GM18499 (cell line): ENCODE measurements at regions not wholly inside any gene's neighbourhood (a gene's known extent, or its start where the extent isn't known, plus 50 kb on each side); places are given as distances from the start of the nearest gene placed in this dataset.
"Not testable (repeated sequence)": the region's sequence is repeated elsewhere in the genome, so short reads cannot be mapped to it uniquely, and the experiment has no call there.

ENCODE experiments used
- ATAC-seq: cut with Tn5 transposase; IDR thresholded peaks from one replicate; pipeline ENCODE4 v1.9.1; 2021; ENCODE audit warnings: moderate number of reproducible peaks; ENCODE audit not compliant: insufficient read depth, unreplicated experiment

DNA sequence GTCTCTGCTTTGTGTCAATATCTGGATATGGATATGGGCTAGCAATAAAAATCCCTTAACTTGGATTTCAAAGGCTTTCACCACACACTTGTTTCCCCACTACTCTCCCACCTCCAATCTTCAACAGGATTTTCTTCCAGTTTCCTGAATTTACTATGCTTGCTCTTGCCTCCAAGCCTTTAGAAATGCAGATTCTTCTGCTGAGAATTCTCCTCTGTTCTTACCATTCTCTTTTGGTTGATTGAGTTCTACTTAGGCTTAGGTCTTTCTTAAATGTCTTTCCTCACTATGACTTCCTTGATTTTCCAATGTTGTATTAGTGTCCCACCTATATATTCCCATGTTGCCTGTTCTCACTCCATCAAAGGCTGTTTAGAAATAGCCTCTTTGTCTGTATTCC is 1502.4 kb upstream of the TENM4 start:
- no peak for ATAC-seq

DNA sequence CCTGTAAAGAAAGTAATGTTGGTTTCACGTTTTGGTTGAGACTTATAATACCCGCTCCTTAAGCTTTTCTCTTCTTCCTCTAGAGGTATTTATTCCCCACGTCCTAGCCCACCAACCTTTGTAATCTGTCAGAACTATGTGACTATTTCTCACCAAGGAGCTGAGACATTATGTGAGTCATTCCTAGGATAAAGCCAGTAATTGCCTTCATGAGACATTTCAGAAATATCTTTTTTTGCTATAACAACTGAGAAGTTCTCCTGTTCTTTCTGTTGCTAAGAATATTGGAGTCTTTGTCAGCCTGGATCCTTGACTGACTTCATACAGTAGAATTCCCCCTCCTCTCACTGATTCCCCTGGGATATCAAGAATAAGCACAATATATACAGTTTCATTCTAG is 1497.0 kb upstream of the TENM4 start:
- no peak for ATAC-seq

- no peak for ATAC-seq
Observed at GRCh38 chr11:80930038-80930437, 1489.2 kb upstream of the TENM4 start.

GRCh38 chr11:80929031-80929805 is 1488.4 kb upstream of the TENM4 start:
- no peak for ATAC-seq

DNA sequence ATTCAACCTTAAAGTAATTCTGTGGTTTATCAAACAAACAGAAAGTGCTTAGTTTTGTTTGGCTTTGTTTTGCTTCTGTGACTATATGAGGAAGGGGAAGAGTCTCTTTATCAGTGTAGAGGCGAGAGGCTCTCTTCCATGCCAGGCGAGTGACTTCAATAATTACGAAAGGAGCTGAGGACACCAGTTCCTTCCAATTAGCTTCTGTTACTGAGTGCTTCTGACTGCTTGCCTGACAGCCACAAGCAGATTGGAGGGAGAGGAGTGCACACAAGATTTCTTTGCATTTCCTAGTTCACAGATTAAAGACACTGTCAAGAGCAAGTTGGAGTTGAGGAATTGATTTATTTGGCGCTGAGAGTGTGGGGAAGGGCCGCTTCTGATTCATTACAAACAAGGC is 1484.5 kb upstream of the TENM4 start:
- no peak for ATAC-seq

DNA sequence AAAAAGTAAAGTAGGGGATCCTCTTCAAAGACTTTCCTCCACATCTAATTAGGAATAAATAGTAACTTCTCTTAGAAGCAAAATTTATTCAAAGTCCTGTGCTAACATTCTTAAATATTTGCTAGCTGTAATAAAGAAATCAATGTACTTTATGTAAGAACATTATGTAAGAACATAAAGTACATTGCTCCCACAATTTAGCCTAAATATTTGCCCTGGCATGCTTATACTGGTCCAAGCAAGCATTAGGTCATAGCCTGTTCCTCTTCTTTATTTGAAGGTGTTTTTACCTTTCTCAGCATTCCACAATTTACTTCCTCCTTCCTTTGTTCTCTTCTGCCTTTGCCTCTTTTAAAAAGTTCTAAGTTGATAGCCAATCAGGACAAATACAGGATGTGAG is 1480.5 kb upstream of the TENM4 start:
- ATAC-seq, result not testable (repeated sequence)

GRCh38 chr11:80916173-80916798 is 1475.5 kb upstream of the TENM4 start:
- ATAC-seq, result no peak

DNA sequence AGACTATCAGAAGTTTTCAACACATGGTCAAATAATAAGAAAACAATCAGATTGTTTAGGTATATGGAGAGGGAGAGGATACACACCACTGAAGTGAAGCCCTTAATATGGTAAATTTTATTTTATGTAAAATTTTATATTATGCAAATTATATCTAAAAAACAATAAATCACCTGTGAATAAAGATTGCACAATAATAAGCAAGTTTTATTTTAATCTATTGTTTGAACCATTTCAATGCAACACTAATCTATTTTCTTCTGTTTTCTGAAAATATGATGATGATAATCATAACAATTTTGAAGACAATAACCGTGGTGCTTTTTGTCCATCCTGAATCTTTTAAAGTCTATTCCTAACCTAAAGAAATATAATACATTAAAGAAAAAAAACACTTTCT is 1473.5 kb upstream of the TENM4 start:
- no peak for ATAC-seq

GRCh38 chr11:80911666-80912065 is 1470.8 kb upstream of the TENM4 start:
- ATAC-seq, result no peak

GRCh38 chr11:80900265-80900664 is 1459.4 kb upstream of the TENM4 start:
- ATAC-seq, result no peak

- ATAC-seq, result no peak
Observed at GRCh38 chr11:80899381-80899780, 1458.6 kb upstream of the TENM4 start.

GRCh38 chr11:80898910-80899309 is 1458.1 kb upstream of the TENM4 start:
- ATAC-seq, result no peak

DNA sequence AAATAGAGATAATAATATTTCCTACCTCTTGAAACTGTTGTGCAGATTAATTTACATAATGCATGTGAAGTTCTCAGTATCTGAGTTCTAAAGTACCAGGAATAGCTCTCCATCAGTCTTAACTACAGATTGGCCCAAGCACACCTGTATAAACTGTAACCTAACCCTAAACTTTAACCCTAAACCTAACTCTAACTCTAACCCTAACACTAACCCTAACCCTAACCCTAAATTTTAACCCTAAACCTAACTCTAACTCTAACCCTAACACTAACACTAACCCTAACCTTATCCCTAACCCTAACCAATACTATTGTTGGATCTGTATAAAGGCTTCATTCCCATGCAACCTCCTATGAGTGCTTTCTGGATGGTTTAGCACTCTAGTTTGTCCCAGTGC is 1445.9 kb upstream of the TENM4 start:
- ATAC-seq, result no peak

DNA sequence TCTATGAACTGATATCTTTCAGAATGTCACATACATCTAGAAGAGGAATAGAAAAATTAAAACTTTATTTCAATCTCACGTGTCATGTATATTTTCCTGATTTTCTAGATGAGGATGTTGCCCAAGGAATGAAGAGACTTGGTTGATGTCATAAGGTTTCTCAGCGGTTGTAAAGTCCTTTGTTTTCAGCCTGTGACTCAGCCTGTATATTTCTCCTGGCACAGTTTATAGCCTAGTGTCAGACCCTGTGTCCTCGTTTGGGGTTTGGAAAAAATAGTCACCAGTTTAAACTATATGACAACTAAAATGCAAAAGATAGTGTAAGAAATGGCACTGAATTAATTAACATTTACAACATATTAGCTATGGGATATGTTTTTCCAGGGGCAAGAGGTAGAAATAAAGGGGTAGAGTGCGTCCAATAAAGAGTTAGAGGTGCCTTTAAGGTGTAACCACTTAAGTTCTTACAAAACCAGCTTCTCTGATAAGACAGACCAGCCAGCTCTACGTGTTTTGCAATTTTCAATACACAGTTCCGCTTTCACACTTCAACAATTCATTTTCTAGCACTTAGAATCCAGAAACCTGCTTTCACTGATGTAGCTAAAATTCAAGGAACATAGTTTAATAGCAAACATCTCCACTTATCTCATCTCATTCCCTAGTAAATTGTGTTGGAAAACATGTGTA is 1432.6 kb upstream of the TENM4 start:
- no peak for ATAC-seq

DNA sequence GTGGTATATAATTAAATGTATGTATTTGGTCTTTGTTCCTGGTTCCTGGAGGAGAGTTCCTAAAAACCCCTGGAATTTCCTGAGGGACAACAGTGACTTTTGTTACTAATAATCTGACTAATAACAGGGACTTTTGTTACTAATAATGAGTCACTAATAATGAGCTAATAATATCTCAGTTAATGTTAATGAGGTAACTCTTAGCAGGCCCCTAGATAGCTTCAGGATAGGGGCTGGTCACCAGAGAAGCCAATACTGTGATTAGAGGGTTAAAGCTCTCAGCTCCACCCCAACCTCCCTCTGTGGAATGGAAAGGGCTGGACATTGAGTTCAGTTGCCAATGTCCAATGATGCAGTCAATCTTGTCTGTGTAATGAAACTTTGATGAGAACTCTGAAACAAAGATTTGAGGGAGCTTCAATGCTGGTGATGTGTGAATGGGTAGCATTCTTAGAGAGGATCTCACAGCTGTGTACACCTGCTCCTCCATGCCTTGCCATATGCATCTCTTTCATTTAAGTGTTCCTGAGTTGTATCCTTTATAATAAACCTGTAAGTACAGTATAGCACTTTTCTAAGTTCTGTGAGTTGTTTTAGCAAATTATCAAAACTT is 1431.4 kb upstream of the TENM4 start:
- ATAC-seq, result no peak

GRCh38 chr11:80868831-80869230 is 1428.0 kb upstream of the TENM4 start:
- ATAC-seq, result no peak

- no peak for ATAC-seq
Observed at GRCh38 chr11:80862011-80862410, 1421.2 kb upstream of the TENM4 start.

GRCh38 chr11:80861193-80861592 is 1420.4 kb upstream of the TENM4 start:
- no peak for ATAC-seq

- ATAC-seq, result no peak
Observed at GRCh38 chr11:80860632-80861031, 1419.8 kb upstream of the TENM4 start.

- ATAC-seq, result no peak
Observed at GRCh38 chr11:80856066-80856465, 1415.2 kb upstream of the TENM4 start.

- ATAC-seq, result no peak
Observed at GRCh38 chr11:80855426-80855825, 1414.6 kb upstream of the TENM4 start.
